Lung (tissue), 11 donors: ENCODE measurements at regions not wholly inside any gene's neighbourhood (a gene's known extent, or its start where the extent isn't known, plus 50 kb on each side); places are given as distances from the start of the nearest gene placed in this dataset.

Experiments
- ATAC-seq: fragments of 200-7000 bp; cut with Tn5 transposase; one replicate; pipeline ENCODE4 v1.9.1; 2020; ENCODE audit warnings: moderate number of reproducible peaks; ENCODE audit not compliant: insufficient read depth, low FRiP score
- DNase-seq, 3 donors: peaks; one replicate each; pipeline ENCODE4 v3.0.0-alpha.2; 2013 to 2017
- H3K27ac ChIP-seq, 2 donors: one replicate each; pipeline ENCODE4 v1.5.1; 2013; ENCODE audit warnings: mild to moderate bottlenecking in 2 of 2, moderate library complexity in 2 of 2, control low read depth in 1 of 2, inconsistent platforms in 1 of 2, low read depth in 1 of 2, low read length in 1 of 2
- H3K27me3 ChIP-seq, 3 donors: one replicate each; pipeline ENCODE4 v1.5.1; 2013; ENCODE audit warnings: low read length in 2 of 3; ENCODE audit not compliant: control insufficient read depth in 3 of 3, insufficient read depth in 3 of 3
- H3K36me3 ChIP-seq, 4 donors: one replicate each; pipeline ENCODE4 v1.5.1; 2013; ENCODE audit warnings: low read length in 4 of 4, mild to moderate bottlenecking in 1 of 4, moderate library complexity in 1 of 4; ENCODE audit not compliant: control insufficient read depth in 4 of 4, insufficient read depth in 4 of 4
- H3K4me1 ChIP-seq, 5 donors: one replicate each; pipeline ENCODE4 v1.5.1; 2013; ENCODE audit warnings: low read length in 5 of 5, mild to moderate bottlenecking in 2 of 5, moderate library complexity in 1 of 5; ENCODE audit not compliant: control insufficient read depth in 5 of 5, insufficient read depth in 5 of 5
- H3K4me3 ChIP-seq: one replicate; pipeline ENCODE4 v1.5.1; 2013; ENCODE audit warnings: mild to moderate bottlenecking, control low read depth, moderate library complexity
- H3K9ac ChIP-seq, 2 donors: one replicate each; pipeline ENCODE4 v1.5.1; 2013; ENCODE audit warnings: low read length in 2 of 2, control low read depth in 1 of 2; ENCODE audit not compliant: insufficient read depth in 1 of 2
- H3K9me3 ChIP-seq, 4 donors: one replicate each; pipeline ENCODE4 v1.5.1; 2013; ENCODE audit warnings: low read length in 3 of 4, mild to moderate bottlenecking in 1 of 4, moderate library complexity in 1 of 4; ENCODE audit not compliant: control insufficient read depth in 4 of 4, insufficient read depth in 3 of 4
- WGBS, 2 donors: extraction: QIAGEN DNeasy Blood & Tissue Kit; methylation state at CpG; one replicate each; pipeline ENCODE4 v1.1.7; 2013; 5-methylcytosine and 5-hydroxymethylcytosine counted together
- TF ChIP-seq, protein P1 (sequence below): IDR thresholded peaks from 2 replicates; pipeline ENCODE4 v1.5.1; 2012; ENCODE audit warnings: mild to moderate bottlenecking; ENCODE audit errors: control extremely low read depth, extremely low read depth
- donor health status: control.
- donor health status: control.
- donor health status: Bipolar disorder and iron deficiency.
- donor health status: healthy.
- donor health status: DM: yes; HTN: yes; CAD: no.

- Histone ChIP-seq H3K27me3 (no peaks in the 10 kb centered on the region), H3K4me1 (peaks cover 0 to 8% (median 0%) of the 10 kb centered on the region in 5 donors), H3K9ac (no peak overlapping the region), H3K27ac (no peak overlapping the region), H3K36me3 (no peaks in the 10 kb centered on the region), H3K4me3 (no peak overlapping the region), H3K9me3 (no peaks in the 10 kb centered on the region)
- ATAC-seq (no peak), DNase-seq (no peak)
- 46 to 52% methylated on average over 3 of the region's 3 CpGs for WGBS, 2 donors
- TF ChIP-seq, protein P1, sequence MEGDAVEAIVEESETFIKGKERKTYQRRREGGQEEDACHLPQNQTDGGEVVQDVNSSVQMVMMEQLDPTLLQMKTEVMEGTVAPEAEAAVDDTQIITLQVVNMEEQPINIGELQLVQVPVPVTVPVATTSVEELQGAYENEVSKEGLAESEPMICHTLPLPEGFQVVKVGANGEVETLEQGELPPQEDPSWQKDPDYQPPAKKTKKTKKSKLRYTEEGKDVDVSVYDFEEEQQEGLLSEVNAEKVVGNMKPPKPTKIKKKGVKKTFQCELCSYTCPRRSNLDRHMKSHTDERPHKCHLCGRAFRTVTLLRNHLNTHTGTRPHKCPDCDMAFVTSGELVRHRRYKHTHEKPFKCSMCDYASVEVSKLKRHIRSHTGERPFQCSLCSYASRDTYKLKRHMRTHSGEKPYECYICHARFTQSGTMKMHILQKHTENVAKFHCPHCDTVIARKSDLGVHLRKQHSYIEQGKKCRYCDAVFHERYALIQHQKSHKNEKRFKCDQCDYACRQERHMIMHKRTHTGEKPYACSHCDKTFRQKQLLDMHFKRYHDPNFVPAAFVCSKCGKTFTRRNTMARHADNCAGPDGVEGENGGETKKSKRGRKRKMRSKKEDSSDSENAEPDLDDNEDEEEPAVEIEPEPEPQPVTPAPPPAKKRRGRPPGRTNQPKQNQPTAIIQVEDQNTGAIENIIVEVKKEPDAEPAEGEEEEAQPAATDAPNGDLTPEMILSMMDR = no peak
Measured at GRCh38 chr3:76943058-76943457, 96.8 kb upstream of the ROBO2 start.

DNA sequence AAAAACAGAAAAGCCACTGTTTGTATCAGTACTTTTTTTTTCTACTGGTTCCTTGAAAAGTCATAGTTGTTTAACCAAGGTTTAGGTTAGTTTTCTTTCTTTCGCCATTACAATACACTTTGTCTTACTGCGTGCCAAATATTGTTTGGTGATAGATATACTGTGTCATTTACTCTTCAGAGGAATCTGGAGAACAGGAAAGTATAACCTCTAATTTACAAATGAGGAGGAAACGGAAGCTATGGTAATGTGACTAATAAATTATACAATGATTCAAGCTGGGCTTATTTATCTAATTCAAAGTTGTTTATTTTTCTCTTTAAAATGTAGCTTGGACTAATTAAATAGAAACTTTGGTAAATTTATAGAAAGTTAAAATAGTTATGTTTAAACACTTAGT is 96.2 kb upstream of the ROBO2 start:
- Histone ChIP-seq H3K27me3 (no peaks in the 10 kb centered on the region), H3K27ac (no peak overlapping the region), H3K4me1 (peaks cover 0 to 8% (median 0%) of the 10 kb centered on the region in 5 donors), H3K9me3 (no peaks in the 10 kb centered on the region), H3K4me3 (no peak overlapping the region), H3K9ac (no peak overlapping the region), H3K36me3 (no peaks in the 10 kb centered on the region)
- no peak for DNase-seq
- ATAC-seq = no peak
- TF ChIP-seq, protein P1 = no peak
- 53 to 64% methylated on average over 3 of the region's 3 CpGs for WGBS, 2 donors

DNA sequence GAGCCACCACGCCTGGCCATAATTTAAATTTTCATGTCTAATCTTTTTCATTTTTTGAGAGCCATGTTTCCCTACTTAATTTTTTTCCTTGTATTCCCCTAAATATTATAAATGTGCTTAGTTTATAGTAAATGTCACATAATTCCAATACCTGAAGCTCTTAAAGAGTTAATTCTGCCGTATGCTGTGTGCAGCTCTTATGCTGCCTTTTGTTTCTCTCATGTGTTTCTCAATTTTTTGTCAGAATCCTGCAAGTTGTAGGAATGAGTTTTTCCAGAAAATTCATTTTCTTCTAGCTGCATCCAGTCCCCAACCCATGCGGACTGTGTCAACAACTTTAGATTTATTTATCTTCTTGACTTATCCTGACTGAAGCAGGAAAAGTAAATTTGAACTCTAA is 90.9 kb upstream of the ROBO2 start:
- Histone ChIP-seq H3K4me1 (peaks cover 0 to 7% (median 0%) of the 10 kb centered on the region in 5 donors), H3K36me3 (no peaks in the 10 kb centered on the region), H3K9ac (no peak overlapping the region), H3K27ac (no peak overlapping the region), H3K27me3 (no peaks in the 10 kb centered on the region), H3K4me3 (no peak overlapping the region), H3K9me3 (no peaks in the 10 kb centered on the region)
- no peak for ATAC-seq
- WGBS, 2 donors = 73 to 74% methylated on average over 3 of the region's 3 CpGs
- TF ChIP-seq, protein P1 = no peak
- no peak for DNase-seq

GRCh38 chr3:76949462-76949861 is 90.4 kb upstream of the ROBO2 start:
- 76% methylated on average over 9 of the region's 9 CpGs for WGBS, 2 donors
- TF ChIP-seq, protein P1 = no peak
- ATAC-seq (no peak), DNase-seq (no peak)
- peaks cover 0 to 11% (median 0%) of the 10 kb centered on the region in 5 donors for H3K4me1 ChIP-seq
- H3K9me3 ChIP-seq = no peaks in the 10 kb centered on the region
- H3K27me3 ChIP-seq = no peaks in the 10 kb centered on the region
- H3K9ac ChIP-seq = no peak overlapping the region
- H3K27ac ChIP-seq = no peak overlapping the region
- no peak overlapping the region for H3K4me3 ChIP-seq
- no peaks in the 10 kb centered on the region for H3K36me3 ChIP-seq
